Stimulated activated CD4-positive, alpha-beta T cell treated with anti-CD3 and anti-CD28 coated beads, Interleukin-2, amount 100 ng/mL, for 4 hours (primary cell): ENCODE measurements at regions not wholly inside any gene's neighbourhood (a gene's known extent, or its start where the extent isn't known, plus 50 kb on each side); places are given as distances from the start of the nearest gene placed in this dataset.

Source experiments
- DNase-seq: peaks from one replicate; pipeline ENCODE4 v3.0.0-alpha.2; 2020; ENCODE audit warnings: low read depth

GRCh38 chr2:226526716-226527115 is 272.9 kb downstream of the IRS1 start:
- DNase-seq: no peak

GRCh38 chr2:226524381-226524843 is 275.2 kb downstream of the IRS1 start:
- no peak for DNase-seq

GRCh38 chr2:226520723-226521122 is 278.9 kb downstream of the IRS1 start:
- no peak for DNase-seq

GRCh38 chr2:226515344-226516055 is 284.1 kb downstream of the IRS1 start:
- no peak for DNase-seq

GRCh38 chr2:226514895-226515294 is 284.7 kb downstream of the IRS1 start:
- DNase-seq: no peak

GRCh38 chr2:226511311-226511710 is 288.3 kb downstream of the IRS1 start:
- DNase-seq: no peak

GRCh38 chr2:226508683-226509082 is 290.9 kb downstream of the IRS1 start:
- DNase-seq: no peak

- DNase-seq: no peak
These were observed 291.6 kb downstream of the IRS1 start for GRCh38 chr2:226508005-226508404.

- DNase-seq: no peak
These were observed 302.3 kb downstream of the IRS1 start for GRCh38 chr2:226497146-226497909.

GRCh38 chr2:226496273-226496550 is 303.4 kb downstream of the IRS1 start:
- no peak for DNase-seq

- no peak for DNase-seq
These were observed 304.0 kb downstream of the IRS1 start for GRCh38 chr2:226495466-226496272.

GRCh38 chr2:226491112-226491511 is 308.5 kb downstream of the IRS1 start:
- no peak for DNase-seq

- no peak for DNase-seq
These were observed 309.7 kb downstream of the IRS1 start for GRCh38 chr2:226489775-226490541.

- no peak for DNase-seq
These were observed 311.6 kb downstream of the IRS1 start for GRCh38 chr2:226488034-226488433.

- DNase-seq: no peak
These were observed 312.0 kb downstream of the IRS1 start for GRCh38 chr2:226487573-226487972.

GRCh38 chr2:226483745-226484619 is 315.6 kb downstream of the IRS1 start:
- DNase-seq: no peak

GRCh38 chr2:226483143-226483542 is 316.5 kb downstream of the IRS1 start:
- DNase-seq: no peak

GRCh38 chr2:226478109-226478809 is 321.4 kb downstream of the IRS1 start:
- no peak for DNase-seq

- no peak for DNase-seq
These were observed 322.2 kb downstream of the IRS1 start for GRCh38 chr2:226477221-226478108.
